OCI-LY1 (cell line): ENCODE measurements at regions not wholly inside any gene's neighbourhood (a gene's known extent, or its start where the extent isn't known, plus 50 kb on each side); places are given as distances from the start of the nearest gene placed in this dataset.

Experiments
- CTCF ChIP-seq: fragments of 200-600 bp; sonication (generic), shearing (Covaris generic); IDR thresholded peaks from 2 replicates; pipeline ENCODE4 v1.5.1; 2017; ENCODE audit warnings: mild to moderate bottlenecking, antibody characterized with exemption, low read length, moderate library complexity, mixed read lengths
- EZH2 ChIP-seq: fragments of 200-600 bp; sonication (generic), shearing (Covaris generic); IDR thresholded peaks from 2 replicates; pipeline ENCODE4 v1.8.0; 2017; ENCODE audit warnings: borderline replicate concordance, mixed run types, mild to moderate bottlenecking, antibody characterized with exemption, low read length, moderate library complexity, mixed read lengths

DNA sequence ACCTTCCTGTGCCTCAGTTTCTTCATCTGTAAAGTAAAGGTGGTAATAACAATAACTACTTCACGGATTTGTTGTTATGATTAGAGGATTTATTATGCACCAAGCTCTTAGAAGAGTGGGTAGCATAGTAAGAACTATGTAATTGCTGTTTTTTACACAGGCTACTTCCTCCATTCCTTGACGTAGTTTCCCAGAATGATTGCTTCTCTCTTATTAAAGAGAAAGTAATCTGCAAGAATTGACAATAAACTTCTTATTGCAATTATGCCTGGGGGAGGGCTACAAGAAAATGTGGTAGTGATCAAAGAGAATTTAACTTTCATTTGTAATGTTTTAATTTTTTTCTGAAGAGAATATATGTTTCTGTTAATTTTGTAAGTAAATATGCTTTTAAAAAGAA lies 238.7 kb downstream of the GASK1B start:
- TF ChIP-seq CTCF (no peak), EZH2 (no peak)
